ENCODE measurements at regions not wholly inside any gene's neighbourhood (a gene's known extent, or its start where the extent isn't known, plus 50 kb on each side); places are given as distances from the start of the nearest gene placed in this dataset.

DNA sequence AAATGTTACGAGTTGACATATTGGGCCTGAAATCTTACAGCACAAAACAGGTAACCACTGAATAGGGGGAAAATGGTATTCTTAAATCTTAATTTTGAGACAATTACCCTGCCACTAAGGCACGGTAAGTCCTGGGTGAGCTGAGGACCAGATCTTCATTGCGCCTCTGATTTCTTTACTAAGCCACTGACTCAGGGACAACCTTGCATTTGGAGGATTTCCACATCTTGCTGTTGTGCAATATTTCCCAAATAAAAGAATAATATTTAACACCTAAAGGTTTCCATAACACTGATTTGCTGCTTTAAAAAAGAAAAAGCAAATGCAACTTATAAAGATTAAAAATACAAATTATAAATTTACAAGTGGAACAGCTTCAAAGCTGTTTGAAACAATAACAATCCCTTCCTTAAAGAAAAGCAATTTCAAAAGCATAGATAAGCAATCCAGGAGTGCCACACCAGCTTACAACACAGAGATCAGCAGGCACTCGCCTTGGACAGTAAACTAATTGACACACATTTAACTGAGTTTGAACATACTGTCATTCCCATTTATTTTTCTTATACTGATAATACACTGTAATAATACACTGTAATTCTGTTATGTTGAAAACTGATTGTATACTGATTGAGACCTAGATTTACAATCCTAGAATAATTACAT, 79.6 kb upstream of the DOCK9 start:
- TF ChIP-seq, protein P1, sequence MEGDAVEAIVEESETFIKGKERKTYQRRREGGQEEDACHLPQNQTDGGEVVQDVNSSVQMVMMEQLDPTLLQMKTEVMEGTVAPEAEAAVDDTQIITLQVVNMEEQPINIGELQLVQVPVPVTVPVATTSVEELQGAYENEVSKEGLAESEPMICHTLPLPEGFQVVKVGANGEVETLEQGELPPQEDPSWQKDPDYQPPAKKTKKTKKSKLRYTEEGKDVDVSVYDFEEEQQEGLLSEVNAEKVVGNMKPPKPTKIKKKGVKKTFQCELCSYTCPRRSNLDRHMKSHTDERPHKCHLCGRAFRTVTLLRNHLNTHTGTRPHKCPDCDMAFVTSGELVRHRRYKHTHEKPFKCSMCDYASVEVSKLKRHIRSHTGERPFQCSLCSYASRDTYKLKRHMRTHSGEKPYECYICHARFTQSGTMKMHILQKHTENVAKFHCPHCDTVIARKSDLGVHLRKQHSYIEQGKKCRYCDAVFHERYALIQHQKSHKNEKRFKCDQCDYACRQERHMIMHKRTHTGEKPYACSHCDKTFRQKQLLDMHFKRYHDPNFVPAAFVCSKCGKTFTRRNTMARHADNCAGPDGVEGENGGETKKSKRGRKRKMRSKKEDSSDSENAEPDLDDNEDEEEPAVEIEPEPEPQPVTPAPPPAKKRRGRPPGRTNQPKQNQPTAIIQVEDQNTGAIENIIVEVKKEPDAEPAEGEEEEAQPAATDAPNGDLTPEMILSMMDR (IDR thresholded peaks at IDR 0.05; ENCODE audit: control extremely low read depth, extremely low read depth, low read depth, missing control alignments) = no peak
- POLR2A ChIA-PET = no interaction called here
- DNase-seq (ENCODE audit: extremely low spot score) = no peak
- CTCF ChIA-PET = no interaction called here

DNA sequence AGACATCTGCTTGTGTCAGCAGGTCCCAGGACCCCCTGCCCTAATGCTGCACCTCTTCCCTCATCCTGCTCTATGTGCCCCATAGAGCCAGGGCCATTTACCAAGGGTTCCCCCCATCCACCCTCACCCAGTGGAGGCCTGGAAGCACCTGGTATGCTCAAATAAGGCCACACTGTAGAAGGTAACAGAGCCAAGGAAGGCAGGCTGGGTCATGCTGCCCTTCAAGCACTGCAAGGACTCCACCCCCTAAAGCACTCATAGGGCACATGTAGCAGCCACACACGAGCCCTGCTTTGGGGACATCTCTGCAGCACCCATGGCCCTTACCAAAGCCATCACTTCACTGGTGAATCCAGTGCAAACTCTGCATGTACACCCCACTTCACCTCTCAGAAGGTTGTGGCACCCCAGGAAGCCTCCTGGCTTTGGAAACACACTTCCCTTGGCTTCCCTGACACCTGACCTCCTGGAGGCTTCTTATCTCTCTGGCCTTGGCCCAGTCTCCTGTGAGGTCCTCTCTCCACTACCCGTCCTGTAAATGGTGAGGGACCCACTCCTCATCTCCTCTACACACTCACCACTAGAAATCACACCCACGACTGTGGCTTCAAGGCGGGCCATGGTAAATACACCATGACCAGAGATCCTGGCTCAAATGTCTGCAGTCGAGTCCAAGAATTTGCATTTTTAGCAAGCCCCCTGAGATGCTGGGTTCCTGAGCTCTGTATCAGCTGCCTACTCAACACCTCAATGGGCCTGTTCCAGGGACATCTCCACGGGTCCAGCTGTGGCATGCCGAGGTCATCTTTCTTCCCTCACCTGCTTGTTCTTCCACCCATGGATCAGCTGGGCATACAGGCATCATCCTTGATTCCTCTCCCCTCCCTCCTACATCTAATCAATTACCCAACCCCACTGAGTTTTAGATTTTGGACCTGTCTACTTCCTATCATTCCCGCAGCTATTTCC, 80.9 kb upstream of the DOCK9 start:
- TF ChIP-seq, protein P1 (IDR thresholded peaks at IDR 0.05; ENCODE audit: control extremely low read depth, extremely low read depth, low read depth, missing control alignments) = no peak
- ChIA-PET CTCF (interaction anchor here (1.5 kb wide), 1 partner anchor 20 kb away, joined by 3 read pairs; no protein-coding TSS in a partner anchor), POLR2A (no interaction called here)
- no peak for DNase-seq (ENCODE audit: extremely low spot score)

DNA sequence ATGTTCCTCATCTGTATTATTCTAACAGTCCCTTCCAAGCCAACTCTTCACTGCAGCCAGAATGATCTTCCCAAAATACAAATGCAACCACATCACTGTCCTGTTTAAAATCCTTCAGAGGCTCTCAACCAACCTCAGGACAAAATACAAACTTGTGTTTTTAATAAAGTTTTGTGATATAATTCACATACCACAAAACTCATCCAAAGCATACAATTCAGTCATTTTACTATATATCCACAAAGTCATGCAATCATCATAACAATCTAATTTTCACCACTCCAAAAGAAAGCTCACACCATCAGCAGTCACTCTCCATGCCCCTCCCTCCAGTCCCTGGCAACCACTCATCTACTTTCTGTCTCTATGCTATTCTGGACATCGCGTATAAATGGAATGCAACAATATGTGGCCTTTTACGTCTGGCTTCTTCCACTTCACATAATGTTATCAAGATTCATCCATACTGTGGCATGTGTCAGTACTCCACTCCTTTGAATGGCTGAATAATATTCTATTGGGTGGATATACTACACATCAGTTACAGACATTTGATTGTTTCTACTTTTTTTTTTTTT, 81.7 kb upstream of the DOCK9 start:
- DNase-seq (ENCODE audit: extremely low spot score) = no peak
- ChIA-PET CTCF (interaction anchor here (1.5 kb wide), 1 partner anchor 19 kb away, joined by 3 read pairs; no protein-coding TSS in a partner anchor), POLR2A (no interaction called here)
- TF ChIP-seq, protein P1 (IDR thresholded peaks at IDR 0.05; ENCODE audit: control extremely low read depth, extremely low read depth, low read depth, missing control alignments) = no peak

GRCh38 chr13:99061411-99061810, 83.5 kb upstream of the DOCK9 start:
- DNase-seq (ENCODE audit: extremely low spot score) = no peak
- CTCF ChIA-PET = interaction anchor here (1.3 kb wide), 1 partner anchor 10 kb away, joined by 4 read pairs; no protein-coding TSS in a partner anchor
- TF ChIP-seq, protein P1 (IDR thresholded peaks at IDR 0.05; ENCODE audit: control extremely low read depth, extremely low read depth, low read depth, missing control alignments) = no peak
- POLR2A ChIA-PET = no interaction called here

GRCh38 chr13:99062593-99062992, 84.7 kb upstream of the DOCK9 start:
- CTCF ChIA-PET = no interaction called here
- DNase-seq (ENCODE audit: extremely low spot score) = no peak
- POLR2A ChIA-PET = no interaction called here
- TF ChIP-seq, protein P1 (IDR thresholded peaks at IDR 0.05; ENCODE audit: control extremely low read depth, extremely low read depth, low read depth, missing control alignments) = no peak

- DNase-seq (ENCODE audit: extremely low spot score) = no peak
- ChIA-PET POLR2A (no interaction called here), CTCF (no interaction called here)
- TF ChIP-seq, protein P1 (IDR thresholded peaks at IDR 0.05; ENCODE audit: control extremely low read depth, extremely low read depth, low read depth, missing control alignments) = no peak
These were observed 85.3 kb upstream of the DOCK9 start for GRCh38 chr13:99063178-99063577.
